Spleen (tissue), 11 donors: ENCODE measurements at regions not wholly inside any gene's neighbourhood (a gene's known extent, or its start where the extent isn't known, plus 50 kb on each side); places are given as distances from the start of the nearest gene placed in this dataset.

Experiments
- DNase-seq: peaks from one replicate; pipeline ENCODE4 v3.0.0-alpha.2; 2020
- H3K27ac ChIP-seq, 8 donors: fragments of 200-600 bp; sonication (generic) in 7 of 8; 1 replicate in 4 of 8; 2 replicates in 4 of 8; pipeline versions ENCODE4 v1.5.0 to v1.8.0; 2016 to 2021; ENCODE audit warnings: inconsistent platforms in 4 of 8, mild to moderate bottlenecking in 4 of 8, moderate library complexity in 1 of 8
- H3K27me3 ChIP-seq, 7 donors: fragments of 200-600 bp; sonication (generic) in 6 of 7; replicated peaks in 1 of 7; 1 replicate in 4 of 7; 2 replicates in 3 of 7; pipeline versions ENCODE4 v1.5.0 to v1.8.0; 2016 to 2021; ENCODE audit warnings: inconsistent platforms in 3 of 7, mild to moderate bottlenecking in 1 of 7
- H3K36me3 ChIP-seq, 6 donors: fragments of 200-600 bp; sonication (generic) in 5 of 6; 1 replicate in 4 of 6; 2 replicates in 2 of 6; pipeline versions ENCODE4 v1.5.0 to v1.8.0; 2016 to 2021; ENCODE audit warnings: inconsistent platforms in 2 of 6
- H3K4me1 ChIP-seq, 6 donors: fragments of 200-600 bp; sonication (generic) in 5 of 6; 1 replicate in 3 of 6; 2 replicates in 3 of 6; pipeline versions ENCODE4 v1.5.0 to v1.8.0; 2016 to 2021; ENCODE audit warnings: inconsistent platforms in 3 of 6
- H3K4me3 ChIP-seq, 8 donors: fragments of 200-600 bp; sonication (generic) in 7 of 8; 1 replicate in 4 of 8; 2 replicates in 4 of 8; pipeline versions ENCODE4 v1.5.0 to v1.8.0; 2016 to 2021; ENCODE audit warnings: inconsistent platforms in 4 of 8, mild to moderate bottlenecking in 4 of 8, moderate library complexity in 2 of 8
- H3K9me3 ChIP-seq, 8 donors: fragments of 200-600 bp; sonication (generic) in 7 of 8; 1 replicate in 4 of 8; 2 replicates in 4 of 8; pipeline versions ENCODE4 v1.5.0 to v1.8.0; 2016 to 2021; ENCODE audit warnings: inconsistent platforms in 4 of 8
- POLR2A ChIP-seq, 3 donors: fragments of 450-650 bp; IDR thresholded peaks; one replicate each; pipeline ENCODE4 v1.5.1; 2017; ENCODE audit warnings: antibody characterized with exemption in 3 of 3, mild to moderate bottlenecking in 1 of 3
- POLR2AphosphoS5 ChIP-seq, 3 donors: sonication (generic); formaldehyde crosslinking; IDR thresholded peaks; one replicate each; pipeline ENCODE4 v1.5.1; 2017; ENCODE audit warnings: antibody characterized with exemption in 3 of 3
- WGBS, 5 donors: extraction: QIAGEN DNeasy Blood & Tissue Kit in 3 of 5; methylation state at CpG; one replicate each; pipeline versions ENCODE4 v1.1.5 to v1.1.7; 2013 to 2018; 5-methylcytosine and 5-hydroxymethylcytosine counted together
- intact Hi-C: fragments of 100-400 bp; cut with DNase I; formaldehyde crosslinking; loops from one replicate; pipeline ENCODE4 v1.15.0; 2023; ENCODE audit warnings: low total_unique reads
- TF ChIP-seq, protein P1 (sequence below), 11 experiments: fragments of 200-600 bp in 7 of 11; fragments of 450-650 bp in 4 of 11; sonication (generic) in 4 of 11; IDR thresholded peaks in 8 of 11; conservative IDR thresholded peaks in 3 of 11; 1 replicate in 7 of 11; 2 replicates in 4 of 11; pipeline versions ENCODE4 v1.4.0 to v1.8.0; 2016 to 2021; ENCODE audit warnings: antibody characterized with exemption in 11 of 11, inconsistent platforms in 4 of 11, mild to moderate bottlenecking in 1 of 11
- donor health status: healthy with polysubstance abuse.
- donor health status: DM: no; HTN: no; CAD: no; lungs with moderate emphysema.
- donor health status: DM: no; HTN: no; CAD: no.
- donor health status: Bipolar disorder and iron deficiency.
- donor health status: healthy.
- donor health status: DM: no; HTN: no; CAD: no.
- donor health status: DM: yes; HTN: yes; CAD: no.

DNA sequence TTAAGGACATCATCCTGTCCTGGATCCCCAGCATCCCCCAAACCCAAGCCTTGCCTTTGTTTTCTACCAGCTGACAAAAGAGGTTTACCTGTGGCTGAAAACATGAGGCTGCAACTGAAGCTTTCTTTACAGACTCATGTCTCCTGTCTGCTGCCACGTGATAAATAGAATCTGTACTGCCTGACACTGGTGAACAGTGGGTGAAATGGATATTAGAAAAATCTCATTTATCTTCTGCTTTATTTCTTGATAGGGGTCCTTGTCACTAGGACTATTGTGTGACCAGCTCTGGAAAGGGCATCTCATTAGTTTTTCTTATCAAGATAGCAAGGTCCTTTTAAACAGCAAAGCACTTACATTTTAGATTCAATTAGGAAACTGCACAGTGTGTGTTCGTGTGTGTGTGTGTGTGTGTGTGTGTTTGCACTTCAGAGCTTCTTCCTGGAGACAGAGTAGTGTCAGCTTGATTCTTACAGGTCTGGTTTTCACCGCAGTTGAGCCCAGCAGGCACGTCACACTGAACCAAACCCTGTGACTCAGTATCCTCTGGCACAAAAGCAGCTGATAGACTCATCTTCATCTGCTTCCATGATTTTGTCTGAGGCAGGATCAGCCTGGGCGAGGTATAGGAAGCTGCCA, 373.5 kb upstream of the CELF2 start:
- Histone ChIP-seq H3K4me3 (no peak overlapping the region), H3K4me1 (no peaks in the 10 kb centered on the region), H3K27me3 (no peaks in the 10 kb centered on the region), H3K36me3 (no peaks in the 10 kb centered on the region), H3K27ac (no peak overlapping the region), H3K9me3 (no peaks in the 10 kb centered on the region)
- TF ChIP-seq, protein P1, sequence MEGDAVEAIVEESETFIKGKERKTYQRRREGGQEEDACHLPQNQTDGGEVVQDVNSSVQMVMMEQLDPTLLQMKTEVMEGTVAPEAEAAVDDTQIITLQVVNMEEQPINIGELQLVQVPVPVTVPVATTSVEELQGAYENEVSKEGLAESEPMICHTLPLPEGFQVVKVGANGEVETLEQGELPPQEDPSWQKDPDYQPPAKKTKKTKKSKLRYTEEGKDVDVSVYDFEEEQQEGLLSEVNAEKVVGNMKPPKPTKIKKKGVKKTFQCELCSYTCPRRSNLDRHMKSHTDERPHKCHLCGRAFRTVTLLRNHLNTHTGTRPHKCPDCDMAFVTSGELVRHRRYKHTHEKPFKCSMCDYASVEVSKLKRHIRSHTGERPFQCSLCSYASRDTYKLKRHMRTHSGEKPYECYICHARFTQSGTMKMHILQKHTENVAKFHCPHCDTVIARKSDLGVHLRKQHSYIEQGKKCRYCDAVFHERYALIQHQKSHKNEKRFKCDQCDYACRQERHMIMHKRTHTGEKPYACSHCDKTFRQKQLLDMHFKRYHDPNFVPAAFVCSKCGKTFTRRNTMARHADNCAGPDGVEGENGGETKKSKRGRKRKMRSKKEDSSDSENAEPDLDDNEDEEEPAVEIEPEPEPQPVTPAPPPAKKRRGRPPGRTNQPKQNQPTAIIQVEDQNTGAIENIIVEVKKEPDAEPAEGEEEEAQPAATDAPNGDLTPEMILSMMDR (IDR thresholded peaks at IDR 0.05 in 8 of 11, conservative IDR thresholded peaks at IDR 0.05 in 3 of 11) = no peak
- no peak for TF ChIP-seq POLR2A (IDR thresholded peaks at IDR 0.05)
- no peak for TF ChIP-seq POLR2AphosphoS5 (IDR thresholded peaks at IDR 0.05)
- no peak for DNase-seq
- intact Hi-C loops = no loop called here
- WGBS, 5 donors = 49 to 73% (median 67%) methylated on average over 5 of the region's 5 CpGs

DNA sequence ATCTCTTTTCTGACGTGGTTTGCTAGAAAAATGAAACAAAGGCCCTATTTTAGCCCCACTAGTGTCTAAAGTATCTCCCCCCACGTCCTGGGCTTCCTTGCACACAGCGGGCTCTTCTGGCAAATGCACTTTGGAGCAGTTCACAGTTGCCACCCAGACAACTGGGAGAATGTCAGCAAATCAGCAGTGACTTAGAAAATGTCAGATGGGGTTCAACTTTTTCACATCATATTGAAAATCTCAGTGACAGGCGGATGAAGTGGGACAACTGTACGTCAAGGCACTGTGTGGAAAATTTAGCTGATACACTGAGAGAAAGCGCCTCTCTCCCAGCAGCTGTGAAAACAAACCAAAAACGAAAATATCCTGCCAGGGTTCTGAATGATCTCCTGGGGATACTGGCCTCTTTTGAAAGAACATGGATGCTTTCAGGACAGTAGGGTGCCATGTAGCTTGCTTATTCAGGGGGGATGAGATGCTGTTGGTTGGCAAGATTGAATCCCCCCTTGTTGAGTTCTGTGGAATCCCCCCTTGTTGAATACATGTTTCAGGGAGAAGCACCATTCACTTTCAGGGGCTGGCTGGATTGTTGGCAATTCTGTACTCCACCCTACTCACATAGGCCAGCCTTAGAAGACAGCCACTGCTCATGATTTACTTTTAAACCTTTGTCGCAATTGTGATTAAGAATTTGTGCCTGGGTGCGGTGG, 372.8 kb upstream of the CELF2 start:
- 69 to 81% (median 76%) methylated on average over 9 of the region's 9 CpGs for WGBS, 5 donors
- Histone ChIP-seq H3K4me3 (no peak overlapping the region), H3K36me3 (no peaks in the 10 kb centered on the region), H3K4me1 (no peaks in the 10 kb centered on the region), H3K27me3 (no peaks in the 10 kb centered on the region), H3K27ac (no peak overlapping the region), H3K9me3 (no peaks in the 10 kb centered on the region)
- intact Hi-C loops = no loop called here
- no peak for DNase-seq
- TF ChIP-seq, protein P1 (IDR thresholded peaks at IDR 0.05 in 8 of 11, conservative IDR thresholded peaks at IDR 0.05 in 3 of 11) = no peak
- no peak for TF ChIP-seq POLR2A (IDR thresholded peaks at IDR 0.05)
- TF ChIP-seq POLR2AphosphoS5 (IDR thresholded peaks at IDR 0.05) = no peak

DNA sequence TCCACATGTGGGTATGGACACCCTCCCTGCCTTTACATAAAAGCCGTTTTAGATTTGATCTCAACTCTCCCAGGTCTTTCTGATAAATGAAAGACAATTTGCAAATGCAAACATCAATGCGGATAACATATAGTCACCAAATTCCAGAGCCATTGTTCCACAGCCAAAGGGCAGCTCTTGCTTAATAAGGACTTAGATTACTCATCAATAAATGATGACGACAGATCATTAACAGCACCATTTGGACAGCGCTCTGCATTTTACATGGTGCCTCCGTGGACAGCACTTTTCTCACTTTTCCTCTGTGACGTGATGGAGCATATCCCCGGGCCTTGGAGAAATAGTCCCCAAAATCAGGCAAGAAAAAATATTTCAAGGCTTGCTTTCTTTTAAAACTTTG, 370.3 kb upstream of the CELF2 start:
- Histone ChIP-seq H3K27me3 (no peaks in the 10 kb centered on the region), H3K4me3 (no peak overlapping the region), H3K4me1 (no peaks in the 10 kb centered on the region), H3K27ac (no peak overlapping the region), H3K36me3 (no peaks in the 10 kb centered on the region), H3K9me3 (peaks cover 0 to 3% (median 0%) of the 10 kb centered on the region in 8 donors)
- DNase-seq = no peak
- intact Hi-C loops = no loop called here
- WGBS, 5 donors = 78 to 88% (median 87%) methylated on average over 7 of the region's 7 CpGs
- TF ChIP-seq POLR2A (IDR thresholded peaks at IDR 0.05) (no peak), POLR2AphosphoS5 (IDR thresholded peaks at IDR 0.05) (no peak)
- TF ChIP-seq, protein P1 (IDR thresholded peaks at IDR 0.05 in 8 of 11, conservative IDR thresholded peaks at IDR 0.05 in 3 of 11) = no peak

DNA sequence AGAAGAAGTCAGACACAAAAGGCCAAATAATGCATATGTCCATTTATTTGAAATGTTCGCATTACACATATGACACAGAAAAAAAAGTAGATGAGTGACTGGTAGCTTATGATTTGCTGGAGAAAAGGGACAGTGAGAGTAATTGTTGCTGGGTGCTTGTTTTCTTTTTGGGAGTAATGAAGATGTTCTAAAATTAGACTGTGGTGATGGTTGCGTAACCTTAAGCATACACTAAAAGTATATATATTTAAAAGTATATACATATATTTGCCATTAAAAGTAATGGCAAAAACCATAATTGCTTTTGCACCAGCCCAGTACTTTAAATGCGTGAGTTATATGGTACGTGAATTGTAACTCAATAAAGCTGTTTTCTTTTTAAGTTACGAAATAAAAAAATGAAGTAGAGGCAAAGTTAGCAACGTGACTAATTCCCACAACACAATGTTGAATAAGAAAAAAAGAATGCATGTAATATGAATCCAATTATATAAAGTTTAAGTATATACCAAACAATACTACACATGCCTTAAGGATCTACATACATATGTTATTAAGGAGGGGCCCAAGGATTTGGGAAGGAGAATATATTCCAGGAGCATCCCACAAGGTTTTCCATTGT, 360.4 kb upstream of the CELF2 start:
- peaks cover 0 to 2% (median 0%) of the 10 kb centered on the region in 8 donors for H3K9me3 ChIP-seq
- no peak for DNase-seq
- WGBS, 5 donors = 78 to 92% (median 87%) methylated on average over 6 of the region's 6 CpGs
- TF ChIP-seq, protein P1 (IDR thresholded peaks at IDR 0.05 in 8 of 11, conservative IDR thresholded peaks at IDR 0.05 in 3 of 11) = no peak
- TF ChIP-seq POLR2A (IDR thresholded peaks at IDR 0.05) = no peak
- TF ChIP-seq POLR2AphosphoS5 (IDR thresholded peaks at IDR 0.05) = no peak
- intact Hi-C loops = no loop called here
- H3K27ac ChIP-seq = no peak overlapping the region
- peaks cover 0 to 4% (median 0%) of the 10 kb centered on the region in 7 donors for H3K27me3 ChIP-seq
- no peak overlapping the region for H3K4me3 ChIP-seq
- H3K4me1 ChIP-seq = no peaks in the 10 kb centered on the region
- H3K36me3 ChIP-seq = no peaks in the 10 kb centered on the region
